HG03342 (cell line): ENCODE measurements at regions not wholly inside any gene's neighbourhood (a gene's known extent, or its start where the extent isn't known, plus 50 kb on each side); places are given as distances from the start of the nearest gene placed in this dataset.

ENCODE experiments used
- ATAC-seq: cut with Tn5 transposase; IDR thresholded peaks from one replicate; pipeline ENCODE4 v1.9.1; 2021; ENCODE audit warnings: mild to moderate bottlenecking, moderate library complexity; ENCODE audit not compliant: unreplicated experiment

- ATAC-seq: no peak
Measured at GRCh38 chr6:21420146-21420878, 173.2 kb upstream of the SOX4 start.

- ATAC-seq: no peak
Measured at GRCh38 chr6:21420926-21421325, 172.6 kb upstream of the SOX4 start.

- ATAC-seq: no peak
Measured at GRCh38 chr6:21423106-21423854, 170.3 kb upstream of the SOX4 start.

- no peak for ATAC-seq
Measured at GRCh38 chr6:21426841-21427490, 166.6 kb upstream of the SOX4 start.

- no peak for ATAC-seq
Measured at GRCh38 chr6:21429291-21429690, 164.3 kb upstream of the SOX4 start.

GRCh38 chr6:21431526-21431925 lies 162.0 kb upstream of the SOX4 start:
- ATAC-seq: no peak

GRCh38 chr6:21436625-21437024 lies 156.9 kb upstream of the SOX4 start:
- ATAC-seq: no peak

- ATAC-seq: no peak
Measured at GRCh38 chr6:21437581-21437980, 156.0 kb upstream of the SOX4 start.

GRCh38 chr6:21438237-21438985 lies 155.1 kb upstream of the SOX4 start:
- peak; percentile 97 for ATAC-seq

- ATAC-seq: peak; percentile 43
Measured at GRCh38 chr6:21438986-21439352, 154.6 kb upstream of the SOX4 start.

- no peak for ATAC-seq
Measured at GRCh38 chr6:21441386-21441785, 152.2 kb upstream of the SOX4 start.

- no peak for ATAC-seq
Measured at GRCh38 chr6:21442874-21443273, 150.7 kb upstream of the SOX4 start.

- no peak for ATAC-seq
Measured at GRCh38 chr6:21444711-21445260, 148.8 kb upstream of the SOX4 start.

- no peak for ATAC-seq
Measured at GRCh38 chr6:21447987-21448386, 145.6 kb upstream of the SOX4 start.

- no peak for ATAC-seq
Measured at GRCh38 chr6:21448485-21449109, 145.0 kb upstream of the SOX4 start.

- ATAC-seq: no peak
Measured at GRCh38 chr6:21450149-21450548, 143.4 kb upstream of the SOX4 start.

- no peak for ATAC-seq
Measured at GRCh38 chr6:21450628-21451027, 142.9 kb upstream of the SOX4 start.

GRCh38 chr6:21451546-21452013 lies 142.0 kb upstream of the SOX4 start:
- no peak for ATAC-seq

GRCh38 chr6:21454262-21454661 lies 139.3 kb upstream of the SOX4 start:
- ATAC-seq: no peak

- no peak for ATAC-seq
Measured at GRCh38 chr6:21455071-21455470, 138.5 kb upstream of the SOX4 start.
